Renal cortex interstitium (tissue), 11 donors: ENCODE measurements at regions not wholly inside any gene's neighbourhood (a gene's known extent, or its start where the extent isn't known, plus 50 kb on each side); places are given as distances from the start of the nearest gene placed in this dataset.
"Not testable (repeated sequence)": the region's sequence is repeated elsewhere in the genome, so short reads cannot be mapped to it uniquely, and the experiment has no call there.

Experiments used
- DNase-seq, 11 donors: peaks; one replicate each; pipeline ENCODE4 v3.0.0-alpha.2; 2013; ENCODE audit warnings: low read depth in 9 of 11, low spot score in 4 of 11; ENCODE audit errors: extremely low read depth in 1 of 11

GRCh38 chr12:90546511-90546910 is 408.5 kb downstream of the CCER1 start:
- no peak for DNase-seq

GRCh38 chr12:90543841-90544240 is 411.1 kb downstream of the CCER1 start:
- DNase-seq, result peak in 3 of 11 donors; percentile 8 to 36 (median 20)

- peak in 2 of 11 donors; percentile 7 to 8 for DNase-seq
Observed at GRCh38 chr12:90543374-90543773, 411.6 kb downstream of the CCER1 start.

- DNase-seq, result not testable (repeated sequence)
Observed at GRCh38 chr12:90542852-90543251, 412.1 kb downstream of the CCER1 start.

- DNase-seq, result not testable (repeated sequence)
Observed at GRCh38 chr12:90533828-90534227, 421.1 kb downstream of the CCER1 start.

- peak in 2 of 11 donors; percentile 12 to 13 for DNase-seq
Observed at GRCh38 chr12:90520002-90520734, 434.8 kb downstream of the CCER1 start.

- no peak for DNase-seq
Observed at GRCh38 chr12:90519285-90519684, 435.7 kb downstream of the CCER1 start.

GRCh38 chr12:90515199-90516175 is 439.5 kb downstream of the CCER1 start:
- DNase-seq, result no peak

- DNase-seq, result peak in 10 of 11 donors; percentile 17 to 63 (median 33)
Observed at GRCh38 chr12:90514325-90514724, 440.7 kb downstream of the CCER1 start.

GRCh38 chr12:90512518-90512917 is 442.5 kb downstream of the CCER1 start:
- DNase-seq, result no peak

GRCh38 chr12:90510948-90511347 is 444.0 kb downstream of the CCER1 start:
- no peak for DNase-seq

GRCh38 chr12:90504806-90505205 is 450.2 kb downstream of the CCER1 start:
- DNase-seq, result no peak

GRCh38 chr12:90502070-90502469 is 452.9 kb downstream of the CCER1 start:
- DNase-seq, result no peak

GRCh38 chr12:90501412-90501811 is 453.6 kb downstream of the CCER1 start:
- no peak for DNase-seq

- no peak for DNase-seq
Observed at GRCh38 chr12:90499795-90500194, 455.2 kb downstream of the CCER1 start.

- DNase-seq, result no peak
Observed at GRCh38 chr12:90497923-90498545, 456.9 kb downstream of the CCER1 start.

- DNase-seq, result no peak
Observed at GRCh38 chr12:90490355-90490754, 464.6 kb downstream of the CCER1 start.

GRCh38 chr12:90489141-90489540 is 465.8 kb downstream of the CCER1 start:
- no peak for DNase-seq

GRCh38 chr12:90485560-90485959 is 469.4 kb downstream of the CCER1 start:
- no peak for DNase-seq

- no peak for DNase-seq
Observed at GRCh38 chr12:90484094-90484493, 470.9 kb downstream of the CCER1 start.
